ENCODE measurements at regions not wholly inside any gene's neighbourhood (a gene's known extent, or its start where the extent isn't known, plus 50 kb on each side); places are given as distances from the start of the nearest gene placed in this dataset.

GRCh38 chr6:91449539-91449938 is 862.7 kb upstream of the MAP3K7 start:
- no peak for DNase-seq (ENCODE audit: low spot score)

- DNase-seq (ENCODE audit: low spot score), result no peak
Measured at GRCh38 chr6:91447530-91448254, 860.8 kb upstream of the MAP3K7 start.

- DNase-seq (ENCODE audit: low spot score), result no peak
Measured at GRCh38 chr6:91447081-91447480, 860.2 kb upstream of the MAP3K7 start.

- no peak for DNase-seq (ENCODE audit: low spot score)
Measured at GRCh38 chr6:91443405-91443804, 856.5 kb upstream of the MAP3K7 start.

- DNase-seq (ENCODE audit: low spot score), result no peak
Measured at GRCh38 chr6:91442342-91442741, 855.5 kb upstream of the MAP3K7 start.

GRCh38 chr6:91438570-91438969 is 851.7 kb upstream of the MAP3K7 start:
- no peak for DNase-seq (ENCODE audit: low spot score)

GRCh38 chr6:91437315-91437729 is 850.5 kb upstream of the MAP3K7 start:
- no peak for DNase-seq (ENCODE audit: low spot score)

- DNase-seq (ENCODE audit: low spot score), result no peak
Measured at GRCh38 chr6:91436448-91436847, 849.6 kb upstream of the MAP3K7 start.

GRCh38 chr6:91435630-91436029 is 848.8 kb upstream of the MAP3K7 start:
- DNase-seq (ENCODE audit: low spot score), result no peak

- no peak for DNase-seq (ENCODE audit: low spot score)
Measured at GRCh38 chr6:91434576-91434975, 847.7 kb upstream of the MAP3K7 start.

- DNase-seq (ENCODE audit: low spot score), result no peak
Measured at GRCh38 chr6:91433660-91434534, 847.0 kb upstream of the MAP3K7 start.

- no peak for DNase-seq (ENCODE audit: low spot score)
Measured at GRCh38 chr6:91428953-91429560, 842.2 kb upstream of the MAP3K7 start.

- no peak for DNase-seq (ENCODE audit: low spot score)
Measured at GRCh38 chr6:91428296-91428695, 841.4 kb upstream of the MAP3K7 start.

- DNase-seq (ENCODE audit: low spot score), result no peak
Measured at GRCh38 chr6:91420243-91420642, 833.4 kb upstream of the MAP3K7 start.

GRCh38 chr6:91415031-91415605 is 828.2 kb upstream of the MAP3K7 start:
- no peak for DNase-seq (ENCODE audit: low spot score)

GRCh38 chr6:91412532-91412931 is 825.7 kb upstream of the MAP3K7 start:
- no peak for DNase-seq (ENCODE audit: low spot score)

GRCh38 chr6:91407706-91408105 is 820.8 kb upstream of the MAP3K7 start:
- DNase-seq (ENCODE audit: low spot score), result no peak

- DNase-seq (ENCODE audit: low spot score), result no peak
Measured at GRCh38 chr6:91392951-91393350, 806.1 kb upstream of the MAP3K7 start.

GRCh38 chr6:91387290-91388059 is 800.6 kb upstream of the MAP3K7 start:
- no peak for DNase-seq (ENCODE audit: low spot score)

- DNase-seq (ENCODE audit: low spot score), result no peak
Measured at GRCh38 chr6:91386204-91386603, 799.3 kb upstream of the MAP3K7 start.

GRCh38 chr6:91383207-91383606 is 796.3 kb upstream of the MAP3K7 start:
- no peak for DNase-seq (ENCODE audit: low spot score)

- no peak for DNase-seq (ENCODE audit: low spot score)
Measured at GRCh38 chr6:91376686-91377085, 789.8 kb upstream of the MAP3K7 start.
